SU-DHL-6 (cell line): ENCODE measurements at regions not wholly inside any gene's neighbourhood (a gene's known extent, or its start where the extent isn't known, plus 50 kb on each side); places are given as distances from the start of the nearest gene placed in this dataset.

ENCODE experiments used
- H2AFZ ChIP-seq: fragments of 200-600 bp; sonication (generic); 2 replicates; pipeline ENCODE4 v1.6.1; 2014; ENCODE audit warnings: low read depth, mild to moderate bottlenecking, moderate library complexity, mixed read lengths, antibody characterized with exemption, low read length; ENCODE audit not compliant: severe bottlenecking
- H3F3A ChIP-seq: fragments of 200-600 bp; shearing (Covaris generic); 2 replicates; pipeline ENCODE4 v1.6.0; 2016; ENCODE audit warnings: antibody characterized with exemption, mild to moderate bottlenecking; ENCODE audit not compliant: insufficient read depth
- H3K27ac ChIP-seq: fragments of 200-600 bp; sonication (generic); 2 replicates; pipeline ENCODE4 v1.5.1; 2016; ENCODE audit warnings: low read depth, mild to moderate bottlenecking, low read length, moderate library complexity, mixed read lengths
- H3K27me3 ChIP-seq: fragments of 200-600 bp; sonication (generic), shearing (Covaris generic); 2 replicates; pipeline ENCODE4 v1.6.0; 2014; ENCODE audit warnings: mild to moderate bottlenecking, low read length
- H3K36me3 ChIP-seq: fragments of 200-600 bp; sonication (generic); 2 replicates; pipeline ENCODE4 v1.6.1; 2014; ENCODE audit warnings: mild to moderate bottlenecking, low read length, mixed read lengths
- H3K4me2 ChIP-seq: fragments of 300-600, 200-600 bp; shearing (Covaris generic), sonication (generic); 2 replicates; pipeline ENCODE4 v1.6.0; 2014; ENCODE audit warnings: low read length, low read depth, mild to moderate bottlenecking; ENCODE audit not compliant: poor library complexity, severe bottlenecking
- H3K4me3 ChIP-seq: fragments of 200-600 bp; sonication (generic); 2 replicates; pipeline ENCODE4 v1.5.1; 2014; ENCODE audit warnings: antibody characterized with exemption, low read length, mild to moderate bottlenecking, mixed read lengths; ENCODE audit not compliant: insufficient read depth, poor library complexity, severe bottlenecking
- H3K79me2 ChIP-seq: fragments of 200-600 bp; sonication (generic); 2 replicates; pipeline ENCODE4 v1.6.1; 2014; ENCODE audit warnings: mild to moderate bottlenecking, low read length, moderate library complexity; ENCODE audit not compliant: insufficient read depth
- H3K9ac ChIP-seq: fragments of 200-600 bp; sonication (generic); 2 replicates; pipeline ENCODE4 v1.7.0; 2014; ENCODE audit warnings: mild to moderate bottlenecking, low read length
- H3K9me2 ChIP-seq: fragments of 200-600 bp; sonication (generic); replicated peaks from 2 replicates; pipeline ENCODE4 v1.6.1; 2014; ENCODE audit warnings: low read length; ENCODE audit not compliant: insufficient read depth
- H3K9me3 ChIP-seq: fragments of 200-600 bp; sonication (generic); 2 replicates; pipeline ENCODE4 v1.6.1; 2014; ENCODE audit warnings: low read length, mixed read lengths; ENCODE audit not compliant: insufficient read depth
- H4K20me1 ChIP-seq: fragments of 200-600 bp; sonication (generic); 2 replicates; pipeline ENCODE4 v1.6.1; 2014; ENCODE audit warnings: low read depth, mild to moderate bottlenecking, antibody characterized with exemption, low read length, moderate library complexity, mixed read lengths
- EZH2phosphoT487 ChIP-seq: fragments of 200-600 bp; sonication (generic), shearing (Covaris generic); conservative IDR thresholded peaks from 2 replicates; pipeline ENCODE4 v1.6.1; 2018; ENCODE audit warnings: mild to moderate bottlenecking, antibody characterized with exemption, low read length, moderate library complexity, mixed read lengths
- TF ChIP-seq, protein P1 (sequence below): fragments of 200-600 bp; sonication (generic); IDR thresholded peaks from one replicate; pipeline ENCODE4 v1.5.1; 2017; ENCODE audit warnings: antibody characterized with exemption, mild to moderate bottlenecking, low read length, moderate library complexity; ENCODE audit not compliant: insufficient read depth, poor library complexity, severe bottlenecking

DNA sequence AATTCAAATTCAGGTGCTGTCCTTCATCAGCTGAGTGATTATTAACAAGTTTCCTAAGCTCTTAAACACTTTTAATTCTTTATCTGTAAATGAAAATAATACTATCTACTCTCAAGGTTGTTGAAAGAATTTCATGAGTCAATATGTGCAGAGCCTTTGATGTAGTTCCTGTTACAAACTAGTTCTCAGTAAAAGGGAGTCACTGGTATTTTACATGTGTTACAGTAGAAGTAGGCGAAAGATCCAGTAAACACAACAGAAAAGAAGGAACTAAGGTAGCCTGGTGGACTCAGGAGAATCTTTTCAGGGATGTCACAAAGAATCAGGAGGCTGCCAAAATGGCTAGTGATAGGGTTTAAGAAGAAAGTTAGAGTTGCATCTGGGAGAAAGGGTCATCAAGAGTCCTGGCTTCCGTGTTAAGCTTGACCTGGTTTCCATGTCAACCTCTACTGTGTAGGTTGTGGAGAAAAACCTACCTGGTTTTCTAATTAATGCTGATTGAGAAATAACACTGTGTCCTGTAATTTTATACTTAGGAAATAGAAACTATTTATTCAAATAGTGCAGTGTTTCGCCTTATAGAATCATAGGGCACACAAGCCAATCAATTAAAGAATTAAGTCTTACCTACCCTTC, 58.3 kb upstream of the TRIB2 start:
- no peak for TF ChIP-seq EZH2phosphoT487
- TF ChIP-seq, protein P1, sequence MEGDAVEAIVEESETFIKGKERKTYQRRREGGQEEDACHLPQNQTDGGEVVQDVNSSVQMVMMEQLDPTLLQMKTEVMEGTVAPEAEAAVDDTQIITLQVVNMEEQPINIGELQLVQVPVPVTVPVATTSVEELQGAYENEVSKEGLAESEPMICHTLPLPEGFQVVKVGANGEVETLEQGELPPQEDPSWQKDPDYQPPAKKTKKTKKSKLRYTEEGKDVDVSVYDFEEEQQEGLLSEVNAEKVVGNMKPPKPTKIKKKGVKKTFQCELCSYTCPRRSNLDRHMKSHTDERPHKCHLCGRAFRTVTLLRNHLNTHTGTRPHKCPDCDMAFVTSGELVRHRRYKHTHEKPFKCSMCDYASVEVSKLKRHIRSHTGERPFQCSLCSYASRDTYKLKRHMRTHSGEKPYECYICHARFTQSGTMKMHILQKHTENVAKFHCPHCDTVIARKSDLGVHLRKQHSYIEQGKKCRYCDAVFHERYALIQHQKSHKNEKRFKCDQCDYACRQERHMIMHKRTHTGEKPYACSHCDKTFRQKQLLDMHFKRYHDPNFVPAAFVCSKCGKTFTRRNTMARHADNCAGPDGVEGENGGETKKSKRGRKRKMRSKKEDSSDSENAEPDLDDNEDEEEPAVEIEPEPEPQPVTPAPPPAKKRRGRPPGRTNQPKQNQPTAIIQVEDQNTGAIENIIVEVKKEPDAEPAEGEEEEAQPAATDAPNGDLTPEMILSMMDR = no peak
- Histone ChIP-seq H2AFZ (no peak overlapping the region), H3K27me3 (no peaks in the 10 kb centered on the region), H3K9ac (no peak overlapping the region), H3K4me3 (no peak overlapping the region), H4K20me1 (no peaks in the 10 kb centered on the region), H3K9me3 (no peaks in the 10 kb centered on the region), H3K4me2 (no peak overlapping the region), H3K79me2 (no peaks in the 10 kb centered on the region), H3F3A (no peaks in the 10 kb centered on the region), H3K9me2 (no peaks in the 10 kb centered on the region), H3K36me3 (no peaks in the 10 kb centered on the region), H3K27ac (no peak overlapping the region)

DNA sequence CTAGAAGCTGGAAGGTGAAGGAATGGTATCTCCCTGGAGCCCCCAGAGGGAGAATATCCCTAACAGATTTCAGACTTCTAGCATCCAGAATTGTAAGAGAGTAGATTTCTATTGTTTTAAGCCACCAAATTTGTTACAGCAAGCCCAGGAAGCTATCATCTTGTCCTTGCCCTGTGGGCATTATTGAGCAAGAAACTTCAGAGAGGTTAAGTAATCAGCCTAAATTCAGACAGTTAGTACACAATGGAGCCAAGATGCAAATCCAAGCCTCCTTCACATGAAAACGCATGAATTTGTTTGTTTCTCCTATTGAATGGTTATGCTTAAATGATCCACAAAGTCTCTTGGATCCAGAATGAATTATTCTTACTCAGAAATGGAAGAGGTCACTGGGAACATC, 55.2 kb upstream of the TRIB2 start:
- Histone ChIP-seq H3K4me3 (no peak overlapping the region), H3K9ac (no peak overlapping the region), H3K27ac (no peak overlapping the region), H3K36me3 (no peaks in the 10 kb centered on the region), H3K79me2 (no peaks in the 10 kb centered on the region), H2AFZ (no peak overlapping the region), H4K20me1 (no peaks in the 10 kb centered on the region), H3K9me3 (peaks cover 3% of the 10 kb centered on the region; the same call in 1 of the 2 replicates), H3F3A (no peaks in the 10 kb centered on the region), H3K27me3 (no peaks in the 10 kb centered on the region), H3K4me2 (no peak overlapping the region), H3K9me2 (no peaks in the 10 kb centered on the region)
- TF ChIP-seq EZH2phosphoT487 = no peak
- TF ChIP-seq, protein P1 = no peak

DNA sequence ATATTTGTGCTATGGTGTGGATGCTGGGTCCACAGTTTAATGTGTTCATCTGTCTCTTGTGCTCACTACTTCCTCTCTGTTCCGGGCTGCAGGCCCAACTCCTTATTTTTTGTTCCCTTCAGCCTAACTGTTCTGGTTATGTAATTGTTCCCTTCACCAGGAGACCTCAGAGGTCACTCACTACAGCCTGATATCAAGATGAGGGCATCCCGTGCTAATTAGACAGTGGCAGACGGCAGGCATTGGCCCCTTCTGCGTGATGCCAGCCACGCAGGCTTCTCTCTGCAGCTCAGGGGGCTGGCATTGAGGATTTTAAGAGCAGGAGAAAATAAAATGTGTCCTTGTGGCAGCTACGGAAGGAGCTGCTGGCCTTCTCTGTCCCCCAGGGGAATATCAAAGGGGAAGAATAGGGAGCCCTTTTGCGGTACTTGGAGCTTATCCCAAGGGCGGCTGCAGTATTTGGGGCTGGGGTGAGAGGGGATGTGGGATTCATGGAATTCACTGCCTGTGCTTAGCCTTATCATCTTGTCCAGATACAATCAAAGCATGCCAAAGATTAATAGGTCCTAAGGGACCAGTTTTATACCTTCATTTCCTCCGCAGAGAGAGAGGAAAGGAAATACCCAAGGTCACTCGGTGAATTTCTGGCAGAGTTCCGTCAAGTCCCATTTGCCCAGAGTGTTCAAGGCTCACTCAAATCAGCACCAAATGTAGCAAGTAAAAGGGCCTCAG, 53.3 kb upstream of the TRIB2 start:
- no peak overlapping the region for H3K4me3 ChIP-seq
- no peaks in the 10 kb centered on the region for H3F3A ChIP-seq
- no peak overlapping the region for H3K4me2 ChIP-seq
- H4K20me1 ChIP-seq = no peaks in the 10 kb centered on the region
- H3K9ac ChIP-seq = no peak overlapping the region
- H3K9me3 ChIP-seq = peaks cover 10% of the 10 kb centered on the region; the same call in 1 of the 2 replicates
- H3K27me3 ChIP-seq = no peaks in the 10 kb centered on the region
- H3K27ac ChIP-seq = no peak overlapping the region
- H2AFZ ChIP-seq = no peak overlapping the region
- no peaks in the 10 kb centered on the region for H3K79me2 ChIP-seq
- no peaks in the 10 kb centered on the region for H3K36me3 ChIP-seq
- H3K9me2 ChIP-seq = no peaks in the 10 kb centered on the region
- no peak for TF ChIP-seq EZH2phosphoT487
- TF ChIP-seq, protein P1 = no peak
